ENCODE measurements at regions not wholly inside any gene's neighbourhood (a gene's known extent, or its start where the extent isn't known, plus 50 kb on each side); places are given as distances from the start of the nearest gene placed in this dataset.

DNA sequence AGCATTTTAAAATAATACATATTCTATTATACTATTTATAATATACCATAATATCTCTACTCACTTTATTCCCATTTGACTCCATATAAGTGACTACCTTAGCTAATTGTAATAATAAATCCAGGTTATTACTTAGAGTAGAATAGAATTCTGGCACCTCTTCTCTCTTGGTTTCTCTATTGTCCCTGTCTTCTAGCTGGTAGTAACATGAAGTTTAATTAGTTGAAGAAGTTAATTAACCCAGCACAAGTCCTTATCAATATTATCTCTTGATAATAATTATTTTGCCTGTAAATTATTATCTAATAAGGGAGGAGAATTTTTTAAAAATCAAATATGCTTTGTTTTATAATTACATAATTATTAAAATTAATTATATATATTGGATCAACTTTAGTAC is 1571.2 kb upstream of the PRR20A start:
- no peaks in the 10 kb centered on the region for H3K27me3 ChIP-seq (replicated peaks in 1 of 4; ENCODE audit: control extremely low read depth in 1 of 4, control insufficient read depth in 3 of 4, insufficient read depth in 4 of 4, low read length in 3 of 4)
- ChIA-PET POLR2A (no interaction called here), CTCF (no interaction called here)
- no peak overlapping the region for H3K9ac ChIP-seq (ENCODE audit: low read length)
- no peaks in the 10 kb centered on the region for H3K79me2 ChIP-seq (ENCODE audit: control insufficient read depth, insufficient read depth, low read length)
- no peaks in the 10 kb centered on the region for H4K20me1 ChIP-seq (ENCODE audit: control insufficient read depth, insufficient read depth, low read length, poor library complexity, severe bottlenecking)
- ATAC-seq (ENCODE audit: low read depth) (no peak), DNase-seq (no peak)
- no peak overlapping the region for H3K27ac ChIP-seq (ENCODE audit: low read length in 2 of 2)
- intact Hi-C loops (cut with micrococcal nuclease): no loop called here
- Mint-ChIP-seq H3K9me3 (ENCODE audit: insufficient read depth) (no peaks in the 10 kb centered on the region), H3K4me1 (no peaks in the 10 kb centered on the region), H3K4me3 (no peak overlapping the region), H3K27me3 (no peaks in the 10 kb centered on the region), H3K27ac (no peak overlapping the region)
- no peaks in the 10 kb centered on the region for H3K9me3 ChIP-seq (ENCODE audit: control extremely low read depth in 1 of 3, control insufficient read depth in 2 of 3, insufficient read depth in 1 of 3, low read length in 2 of 3)
- H3K4me1 ChIP-seq (ENCODE audit: control insufficient read depth in 2 of 2, insufficient read depth in 2 of 2, low read length in 2 of 2): no peaks in the 10 kb centered on the region
- H3K4me3 ChIP-seq (ENCODE audit: control extremely low read depth in 1 of 5, extremely low read depth in 1 of 5, insufficient read depth in 1 of 5, low read depth in 2 of 5, low read length in 4 of 5): no peak overlapping the region
- no peak overlapping the region for H3K4me2 ChIP-seq (replicated peaks; ENCODE audit: low read depth, low read length, poor library complexity, severe bottlenecking)
- no peak for TF ChIP-seq EZH2 (IDR thresholded peaks at IDR 0.05; ENCODE audit: borderline replicate concordance, insufficient read depth, low read depth, low read length, poor library complexity, severe bottlenecking)
- TF ChIP-seq, protein P1, sequence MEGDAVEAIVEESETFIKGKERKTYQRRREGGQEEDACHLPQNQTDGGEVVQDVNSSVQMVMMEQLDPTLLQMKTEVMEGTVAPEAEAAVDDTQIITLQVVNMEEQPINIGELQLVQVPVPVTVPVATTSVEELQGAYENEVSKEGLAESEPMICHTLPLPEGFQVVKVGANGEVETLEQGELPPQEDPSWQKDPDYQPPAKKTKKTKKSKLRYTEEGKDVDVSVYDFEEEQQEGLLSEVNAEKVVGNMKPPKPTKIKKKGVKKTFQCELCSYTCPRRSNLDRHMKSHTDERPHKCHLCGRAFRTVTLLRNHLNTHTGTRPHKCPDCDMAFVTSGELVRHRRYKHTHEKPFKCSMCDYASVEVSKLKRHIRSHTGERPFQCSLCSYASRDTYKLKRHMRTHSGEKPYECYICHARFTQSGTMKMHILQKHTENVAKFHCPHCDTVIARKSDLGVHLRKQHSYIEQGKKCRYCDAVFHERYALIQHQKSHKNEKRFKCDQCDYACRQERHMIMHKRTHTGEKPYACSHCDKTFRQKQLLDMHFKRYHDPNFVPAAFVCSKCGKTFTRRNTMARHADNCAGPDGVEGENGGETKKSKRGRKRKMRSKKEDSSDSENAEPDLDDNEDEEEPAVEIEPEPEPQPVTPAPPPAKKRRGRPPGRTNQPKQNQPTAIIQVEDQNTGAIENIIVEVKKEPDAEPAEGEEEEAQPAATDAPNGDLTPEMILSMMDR (IDR thresholded peaks at IDR 0.05): no peak
- H2AFZ ChIP-seq (ENCODE audit: insufficient read depth, low read depth, low read length, poor library complexity, severe bottlenecking): no peak overlapping the region
- H3K36me3 ChIP-seq (replicated peaks in 1 of 2; ENCODE audit: control extremely low read depth in 1 of 2, control insufficient read depth in 1 of 2, extremely low read depth in 1 of 2, insufficient read depth in 2 of 2, low read length in 1 of 2): no peaks in the 10 kb centered on the region

DNA sequence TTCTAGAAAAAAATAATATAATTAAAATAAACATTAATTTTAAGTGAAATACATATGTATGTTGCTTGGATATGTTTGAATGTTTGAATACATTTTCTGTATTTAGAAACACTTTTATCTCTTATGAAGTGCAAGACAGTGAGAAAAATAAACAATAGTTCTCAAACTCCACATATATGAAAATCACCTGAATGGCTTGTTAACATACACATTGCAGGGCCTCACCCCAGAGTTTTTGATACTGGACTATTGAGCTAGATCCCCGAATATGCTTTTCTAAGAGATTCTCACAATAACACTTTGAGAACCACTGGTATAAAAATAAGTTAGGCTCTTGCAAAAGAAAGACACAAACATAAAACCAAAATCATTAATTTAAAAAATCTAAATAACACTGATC is 1570.3 kb upstream of the PRR20A start:
- no peak overlapping the region for H3K27ac Mint-ChIP-seq

More for the DNA sequence above, 1570.3 kb upstream of the PRR20A start:
- WGBS (ENCODE audit: insufficient coverage): no CpG with 5 or more reads among the region's 1 CpG
- no peaks in the 10 kb centered on the region for H3K9me3 Mint-ChIP-seq (ENCODE audit: insufficient read depth)
- H3K27me3 ChIP-seq (replicated peaks in 1 of 4; ENCODE audit: control extremely low read depth in 1 of 4, control insufficient read depth in 3 of 4, insufficient read depth in 4 of 4, low read length in 3 of 4): no peaks in the 10 kb centered on the region
- ATAC-seq (ENCODE audit: low read depth): no peak
- no peak for DNase-seq
- no peaks in the 10 kb centered on the region for H3K4me1 Mint-ChIP-seq
- ChIA-PET POLR2A (no interaction called here), CTCF (interaction anchor here (0.6 kb wide), 1 partner anchor 883 kb away, joined by 3 read pairs; no protein-coding TSS in a partner anchor)
- H2AFZ ChIP-seq (ENCODE audit: insufficient read depth, low read depth, low read length, poor library complexity, severe bottlenecking): no peak overlapping the region
- TF ChIP-seq, protein P1 (IDR thresholded peaks at IDR 0.05): no peak
- TF ChIP-seq EZH2 (IDR thresholded peaks at IDR 0.05; ENCODE audit: borderline replicate concordance, insufficient read depth, low read depth, low read length, poor library complexity, severe bottlenecking): no peak
- no peak overlapping the region for H3K4me3 ChIP-seq (ENCODE audit: control extremely low read depth in 1 of 5, extremely low read depth in 1 of 5, insufficient read depth in 1 of 5, low read depth in 2 of 5, low read length in 4 of 5)
- H3K9me3 ChIP-seq (ENCODE audit: control extremely low read depth in 1 of 3, control insufficient read depth in 2 of 3, insufficient read depth in 1 of 3, low read length in 2 of 3): no peaks in the 10 kb centered on the region
- intact Hi-C loops (cut with micrococcal nuclease): no loop called here
- H4K20me1 ChIP-seq (ENCODE audit: control insufficient read depth, insufficient read depth, low read length, poor library complexity, severe bottlenecking): no peaks in the 10 kb centered on the region
- no peaks in the 10 kb centered on the region for H3K36me3 ChIP-seq (replicated peaks in 1 of 2; ENCODE audit: control extremely low read depth in 1 of 2, control insufficient read depth in 1 of 2, extremely low read depth in 1 of 2, insufficient read depth in 2 of 2, low read length in 1 of 2)
- no peaks in the 10 kb centered on the region for H3K27me3 Mint-ChIP-seq
- no peak overlapping the region for H3K27ac ChIP-seq (ENCODE audit: low read length in 2 of 2)
- H3K4me3 Mint-ChIP-seq: no peak overlapping the region
- H3K4me2 ChIP-seq (replicated peaks; ENCODE audit: low read depth, low read length, poor library complexity, severe bottlenecking): no peak overlapping the region
- no peak overlapping the region for H3K9ac ChIP-seq (ENCODE audit: low read length)
- H3K79me2 ChIP-seq (ENCODE audit: control insufficient read depth, insufficient read depth, low read length): no peaks in the 10 kb centered on the region
- H3K4me1 ChIP-seq (ENCODE audit: control insufficient read depth in 2 of 2, insufficient read depth in 2 of 2, low read length in 2 of 2): no peaks in the 10 kb centered on the region

All from B cell (primary cell).